Omental fat pad (tissue), 3 donors: ENCODE measurements at regions not wholly inside any gene's neighbourhood (a gene's known extent, or its start where the extent isn't known, plus 50 kb on each side); places are given as distances from the start of the nearest gene placed in this dataset.
"Not testable (repeated sequence)": the region's sequence is repeated elsewhere in the genome, so short reads cannot be mapped to it uniquely, and the experiment has no call there.

Experiments
- ATAC-seq: fragments of 150-250 bp; one replicate; pipeline ENCODE4 v1.9.1; 2016; ENCODE audit warnings: mild to moderate bottlenecking, moderate library complexity; ENCODE audit not compliant: low FRiP score
- DNase-seq: peaks from one replicate; pipeline ENCODE4 v3.0.0-alpha.2; 2019; ENCODE audit warnings: low spot score
- CTCF ChIP-seq, 3 donors: fragments of 450-650 bp; IDR thresholded peaks; one replicate each; pipeline ENCODE4 v1.5.1; 2016 to 2017; ENCODE audit warnings: antibody characterized with exemption in 3 of 3, mild to moderate bottlenecking in 3 of 3, moderate library complexity in 2 of 3

DNA sequence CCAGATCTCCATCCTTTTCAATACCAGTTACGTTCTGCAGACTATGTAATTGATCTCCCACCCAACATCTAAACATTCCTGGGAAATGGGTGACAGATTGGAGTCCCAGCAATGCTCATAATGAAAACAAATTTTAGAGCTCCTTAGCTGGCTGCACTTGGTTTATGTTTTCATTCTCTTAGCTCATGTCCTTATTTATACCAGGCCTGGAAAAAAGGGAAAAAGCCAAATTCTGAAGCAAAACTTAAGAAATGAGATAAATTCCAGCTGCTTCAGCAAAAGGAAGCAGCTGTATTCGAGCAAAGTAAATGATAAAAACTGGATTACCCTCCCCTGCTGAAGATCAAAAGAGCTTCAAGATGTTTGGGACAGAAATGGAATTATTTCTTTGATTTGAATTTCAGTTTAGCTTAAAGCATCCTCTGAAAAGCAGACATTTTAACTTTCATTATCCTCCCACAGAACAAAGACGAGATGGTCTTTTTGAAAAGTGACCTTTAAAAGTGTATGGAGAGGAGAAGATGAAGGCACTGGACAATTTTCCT, 196.5 kb upstream of the THUMPD2 start:
- DNase-seq (no peak), ATAC-seq (no peak)
- TF ChIP-seq CTCF (IDR thresholded peaks at IDR 0.05) = no peak

DNA sequence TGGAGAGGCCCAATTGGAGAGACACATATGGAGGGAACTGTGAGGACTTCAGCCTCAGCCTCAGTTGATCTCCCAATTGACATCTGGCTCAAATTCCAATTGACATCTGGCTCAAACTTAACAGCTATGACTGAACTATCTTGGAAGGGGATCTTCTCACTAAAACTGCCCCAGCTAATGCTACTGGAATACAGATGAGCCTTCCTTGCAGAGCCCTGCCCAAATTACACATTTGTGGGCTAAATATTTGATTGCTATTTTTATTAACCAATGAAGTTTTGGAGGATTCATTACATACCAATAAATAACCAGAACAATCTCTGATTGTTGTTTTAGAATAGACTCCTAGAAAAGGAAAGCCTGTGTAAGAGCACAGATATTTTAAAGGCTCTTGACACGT, 189.0 kb upstream of the THUMPD2 start:
- no peak for DNase-seq
- no peak for TF ChIP-seq CTCF (IDR thresholded peaks at IDR 0.05)
- ATAC-seq = no peak

DNA sequence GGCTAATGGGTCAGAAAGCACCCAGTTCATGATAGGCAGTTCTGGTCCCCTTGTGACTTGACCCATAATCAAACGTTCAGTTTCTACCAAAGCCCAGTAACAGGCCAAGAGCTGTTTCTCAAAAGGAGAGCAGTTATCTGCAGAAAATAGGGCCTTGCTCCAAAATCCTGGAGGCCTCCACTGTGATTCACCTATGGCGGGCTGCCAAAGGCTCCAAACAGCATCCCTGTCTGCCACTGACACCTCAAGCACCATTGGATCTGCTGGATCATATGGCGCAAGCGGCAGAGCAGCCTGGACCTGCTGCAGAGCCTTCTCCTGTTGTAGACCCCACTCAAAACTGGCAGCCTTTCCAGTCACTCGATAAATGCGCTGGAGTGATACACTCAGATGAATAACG, 181.6 kb upstream of the THUMPD2 start:
- not testable (repeated sequence) for ATAC-seq, DNase-seq

DNA sequence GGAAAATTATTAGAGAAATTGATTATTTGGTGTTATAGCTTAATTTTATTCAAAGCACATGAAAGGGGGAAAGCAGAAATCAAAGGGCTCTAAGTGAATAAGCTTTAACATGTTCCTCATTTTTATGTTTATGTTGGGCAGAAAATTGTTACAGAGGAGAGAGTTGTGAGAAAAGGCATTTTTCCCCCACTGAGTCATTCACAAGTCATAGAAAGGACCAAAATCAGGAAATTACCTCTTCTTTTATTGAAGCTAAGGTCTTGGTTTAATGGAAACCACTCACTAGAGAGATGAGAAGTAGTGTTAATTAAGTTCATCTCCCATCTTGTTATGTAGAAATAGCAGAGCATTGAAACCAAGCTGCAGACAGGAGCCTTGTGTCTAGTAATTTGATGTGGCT, 175.3 kb upstream of the THUMPD2 start:
- DNase-seq = no peak
- ATAC-seq = no peak
- TF ChIP-seq CTCF (IDR thresholded peaks at IDR 0.05) = no peak

DNA sequence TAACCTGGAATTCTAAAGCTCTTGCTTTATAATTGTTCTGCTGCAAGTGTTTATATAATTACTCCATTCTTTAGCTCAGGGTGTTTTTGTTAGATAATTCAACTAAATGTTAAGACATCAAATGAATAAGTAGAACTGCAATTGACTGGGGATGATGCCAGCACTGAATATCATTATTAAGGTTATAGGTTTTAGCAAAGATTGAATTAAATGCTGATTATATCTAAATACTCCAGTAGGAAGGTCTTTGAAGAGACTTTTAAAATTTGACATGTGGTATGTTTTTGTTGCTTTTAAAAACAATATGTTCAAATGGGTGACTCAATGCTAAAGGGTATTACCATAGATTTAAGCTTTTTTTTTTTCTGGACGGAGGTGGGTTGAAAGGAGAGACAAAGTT, 170.1 kb upstream of the THUMPD2 start:
- ATAC-seq (no peak), DNase-seq (no peak)
- no peak for TF ChIP-seq CTCF (IDR thresholded peaks at IDR 0.05)

- no peak for TF ChIP-seq CTCF (IDR thresholded peaks at IDR 0.05)
- DNase-seq (no peak), ATAC-seq (no peak)
These were observed 169.1 kb upstream of the THUMPD2 start for GRCh38 chr2:39948016-39948719.

DNA sequence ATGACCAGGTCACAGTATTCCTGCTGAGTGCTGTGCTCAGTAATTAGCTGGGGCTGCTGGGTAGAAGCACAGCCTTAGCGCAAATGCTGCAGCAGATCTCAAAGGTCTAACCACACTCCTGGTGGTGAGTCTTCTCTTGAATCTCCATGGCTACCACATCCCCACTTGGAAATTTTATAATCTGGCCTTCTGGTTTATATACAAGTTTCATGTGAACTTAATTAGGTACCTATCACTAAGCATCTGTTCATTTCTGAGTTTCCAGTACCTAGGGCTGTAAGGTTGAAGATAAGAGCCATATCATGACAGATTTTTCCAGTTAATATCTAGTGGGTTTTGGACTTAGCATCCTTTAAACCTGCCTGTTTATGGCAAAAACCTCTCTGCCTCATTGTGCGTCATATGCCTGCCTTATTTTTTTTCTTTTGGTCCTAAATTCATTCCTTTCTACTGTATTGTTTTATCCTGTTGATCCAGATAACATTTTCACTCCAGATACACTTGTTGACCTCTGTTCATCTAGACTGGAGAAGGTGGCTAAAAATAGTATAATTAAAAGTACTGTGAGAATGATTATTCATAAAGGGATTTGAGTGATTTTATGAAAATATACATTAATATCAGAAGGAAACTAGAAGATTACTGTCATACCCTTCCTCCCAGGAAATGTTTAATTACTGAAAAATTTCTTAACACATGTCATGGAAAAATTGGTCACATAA, 168.4 kb upstream of the THUMPD2 start:
- no peak for ATAC-seq
- no peak for TF ChIP-seq CTCF (IDR thresholded peaks at IDR 0.05)

More for the DNA sequence above, 168.4 kb upstream of the THUMPD2 start:
- no peak for DNase-seq
